Stimulated activated CD8-positive, alpha-beta memory T cell treated with anti-CD3 and anti-CD28 coated beads, Interleukin-4, amount 100 ng/mL, for 24 hours (primary cell): ENCODE measurements at regions not wholly inside any gene's neighbourhood (a gene's known extent, or its start where the extent isn't known, plus 50 kb on each side); places are given as distances from the start of the nearest gene placed in this dataset.
"Not testable (repeated sequence)": the region's sequence is repeated elsewhere in the genome, so short reads cannot be mapped to it uniquely, and the experiment has no call there.

Experiments
- DNase-seq: peaks from one replicate; pipeline ENCODE4 v3.0.0-alpha.2; 2020; ENCODE audit warnings: low read depth

GRCh38 chr16:87132361-87133014, 184.7 kb downstream of the C16orf95 start:
- no peak for DNase-seq

- DNase-seq, result no peak
Measured at GRCh38 chr16:87133112-87133850, 183.9 kb downstream of the C16orf95 start.

GRCh38 chr16:87133966-87134627, 183.1 kb downstream of the C16orf95 start:
- no peak for DNase-seq

GRCh38 chr16:87134628-87134995, 182.6 kb downstream of the C16orf95 start:
- DNase-seq, result no peak

- no peak for DNase-seq
Measured at GRCh38 chr16:87135246-87136030, 181.8 kb downstream of the C16orf95 start.

GRCh38 chr16:87138316-87138715, 178.9 kb downstream of the C16orf95 start:
- no peak for DNase-seq

GRCh38 chr16:87138738-87139267, 178.4 kb downstream of the C16orf95 start:
- no peak for DNase-seq

- no peak for DNase-seq
Measured at GRCh38 chr16:87140211-87141200, 176.7 kb downstream of the C16orf95 start.

- no peak for DNase-seq
Measured at GRCh38 chr16:87141402-87141801, 175.8 kb downstream of the C16orf95 start.

GRCh38 chr16:87143661-87144121, 173.5 kb downstream of the C16orf95 start:
- no peak for DNase-seq

- no peak for DNase-seq
Measured at GRCh38 chr16:87144232-87144631, 173.0 kb downstream of the C16orf95 start.

GRCh38 chr16:87145181-87146176, 171.7 kb downstream of the C16orf95 start:
- no peak for DNase-seq

GRCh38 chr16:87146676-87147075, 170.5 kb downstream of the C16orf95 start:
- DNase-seq, result no peak

- DNase-seq, result no peak
Measured at GRCh38 chr16:87149051-87149450, 168.1 kb downstream of the C16orf95 start.

- no peak for DNase-seq
Measured at GRCh38 chr16:87150262-87150661, 166.9 kb downstream of the C16orf95 start.

GRCh38 chr16:87150681-87151280, 166.4 kb downstream of the C16orf95 start:
- no peak for DNase-seq

GRCh38 chr16:87152221-87152755, 164.9 kb downstream of the C16orf95 start:
- no peak for DNase-seq

- DNase-seq, result no peak
Measured at GRCh38 chr16:87153326-87153725, 163.9 kb downstream of the C16orf95 start.

GRCh38 chr16:87155315-87155714, 161.9 kb downstream of the C16orf95 start:
- DNase-seq, result not testable (repeated sequence)
